A549 (cell line): ENCODE measurements at regions not wholly inside any gene's neighbourhood (a gene's known extent, or its start where the extent isn't known, plus 50 kb on each side); places are given as distances from the start of the nearest gene placed in this dataset.
"Not testable (repeated sequence)": the region's sequence is repeated elsewhere in the genome, so short reads cannot be mapped to it uniquely, and the experiment has no call there.

ENCODE experiments used
- ATAC-seq, 2 experiments: fragments of 200-7000 bp in 1 of 2; fragments of >200 bp in 1 of 2; cut with Nextera tagmentation in 1 of 2; cut with Tn5 transposase in 1 of 2; 3 replicates each; pipeline versions ENCODE4 v1.8.0 to v1.9.1; 2018 to 2020; ENCODE audit warnings: mild to moderate bottlenecking in 1 of 2, moderate library complexity in 1 of 2
- CTCF ChIA-PET: fragments of 300-600 bp; sonication (Branson Sonifier 250); formaldehyde crosslinking; extraction: SDS; loops from one replicate; lab custom pipeline; 2021; ENCODE audit warnings: antibody characterized with exemption, inconsistent platforms; lab: Yijun Ruan, JAX
- POLR2A ChIA-PET: fragments of 350-600 bp; formaldehyde crosslinking; extraction: SDS; loops from one replicate; lab custom pipeline; 2021; ENCODE audit warnings: antibody characterized with exemption, inconsistent platforms; lab: Yijun Ruan, JAX
- DNase-seq, 2 experiments: peaks; one replicate each; pipeline versions ENCODE4 v3.0.0 to v3.0.0-alpha.2; 2011 to 2016; ENCODE audit warnings: low read depth in 1 of 2, low spot score in 1 of 2
- FAIRE-seq: peaks from 2 replicates; lab custom pipeline; 2011; peaks lifted over from hg19 to GRCh38; lab: Jason Lieb, UNC
- H3K27ac ChIP-seq, 2 experiments: fragments of >200 bp; sonication (Bioruptor Twin); formaldehyde crosslinking; 3 replicates each; pipeline ENCODE4 v1.5.1; 2016 to 2017
- H3K4me1 ChIP-seq: fragments of >200 bp; sonication (Bioruptor Twin); formaldehyde crosslinking; 3 replicates; pipeline ENCODE4 v1.6.1; 2016
- H3K4me2 ChIP-seq: fragments of >200 bp; sonication (Bioruptor Twin); formaldehyde crosslinking; 3 replicates; pipeline ENCODE4 v1.6.1; 2016
- H3K4me3 ChIP-seq: fragments of >200 bp; sonication (Bioruptor Twin); formaldehyde crosslinking; 3 replicates; pipeline ENCODE4 v1.5.1; 2016
- H3K9me3 ChIP-seq: fragments of >200 bp; sonication (Bioruptor Twin); formaldehyde crosslinking; 3 replicates; pipeline ENCODE4 v1.6.1; 2016
- ATOH8 ChIP-seq: fragments of 250-450 bp; sonication (Bioruptor Pico); IDR thresholded peaks from 2 replicates; pipeline ENCODE4 v1.5.0; 2020; ENCODE audit warnings: low read depth, mild to moderate bottlenecking, moderate library complexity
- CBX2 ChIP-seq: fragments of 200-600 bp; sonication (generic); IDR thresholded peaks from 2 replicates; pipeline ENCODE4 v1.6.1; 2016; ENCODE audit warnings: low read depth, mild to moderate bottlenecking, borderline replicate concordance
- CBX8 ChIP-seq: fragments of 200-600 bp; sonication (generic); IDR thresholded peaks from 2 replicates; pipeline ENCODE4 v1.6.1; 2016
- CEBPB ChIP-seq, 2 experiments: fragments of >200 bp in 1 of 2; sonication (Bioruptor Twin) in 1 of 2; formaldehyde crosslinking in 1 of 2; IDR thresholded peaks; 2 replicates each; pipeline ENCODE4 v1.6.1; 2012 to 2016
- CHD2 ChIP-seq: fragments of 150-350 bp; IDR thresholded peaks from 2 replicates; pipeline ENCODE4 v1.6.1; 2014; ENCODE audit warnings: low read length; ENCODE audit not compliant: partially characterized antibody
- CHD4 ChIP-seq: fragments of 200-600 bp; sonication (generic); IDR thresholded peaks from 2 replicates; pipeline ENCODE4 v1.6.1; 2016; ENCODE audit warnings: antibody characterized with exemption, mild to moderate bottlenecking, borderline replicate concordance
- ESRRA ChIP-seq: fragments of 150-350 bp; IDR thresholded peaks from 2 replicates; pipeline ENCODE4 v1.6.1; 2014; ENCODE audit warnings: mild to moderate bottlenecking, low read length, borderline replicate concordance
- FOSB ChIP-seq: fragments of 250-450 bp; sonication (Bioruptor Pico); IDR thresholded peaks from 2 replicates; pipeline ENCODE4 v1.5.0; 2020; ENCODE audit warnings: mild to moderate bottlenecking, moderate library complexity
- FOSL2 ChIP-seq, 2 experiments: fragments of 450-650 bp in 1 of 2; fragments of >200 bp in 1 of 2; sonication (Bioruptor Twin) in 1 of 2; formaldehyde crosslinking; IDR thresholded peaks; 2 replicates each; pipeline versions ENCODE4 v1.5.0 to v1.6.1; 2016 to 2020; ENCODE audit warnings: mild to moderate bottlenecking in 1 of 2, moderate library complexity in 1 of 2
- HOXA7 ChIP-seq: fragments of 250-450 bp; sonication (Bioruptor Pico); IDR thresholded peaks from 2 replicates; pipeline ENCODE4 v1.5.0; 2020; ENCODE audit warnings: mild to moderate bottlenecking, moderate library complexity
- JUN ChIP-seq, 2 experiments: fragments of >200 bp; sonication (Bioruptor Twin); formaldehyde crosslinking; IDR thresholded peaks; 2 replicates in 1 of 2; 3 replicates in 1 of 2; pipeline ENCODE4 v1.6.1; 2016 to 2017
- MAFK ChIP-seq: fragments of 450-650 bp; IDR thresholded peaks from 2 replicates; pipeline ENCODE4 v1.6.1; 2014; ENCODE audit not compliant: partially characterized antibody
- MAX ChIP-seq: IDR thresholded peaks from 2 replicates; pipeline ENCODE4 v1.6.1; 2012
- NFE2L2 ChIP-seq: fragments of 150-350 bp; conservative IDR thresholded peaks from 2 replicates; pipeline ENCODE4 v1.6.1; 2014; ENCODE audit warnings: low read length
- PBX3 ChIP-seq: IDR thresholded peaks from 2 replicates; pipeline ENCODE4 v1.6.1; 2012
- POLR2A ChIP-seq: IDR thresholded peaks from 2 replicates; pipeline ENCODE4 v1.6.1; 2012; ENCODE audit warnings: mild to moderate bottlenecking, low read length
- POLR2AphosphoS2 ChIP-seq: conservative IDR thresholded peaks from 2 replicates; pipeline ENCODE4 v1.6.1; 2012; ENCODE audit warnings: low read length, improper control_type of control experiment, inconsistent platforms
- RARB ChIP-seq: fragments of 250-450 bp; sonication (Bioruptor Pico); IDR thresholded peaks from 2 replicates; pipeline ENCODE4 v1.8.0; 2021; ENCODE audit warnings: mild to moderate bottlenecking, moderate library complexity
- RFX5 ChIP-seq: fragments of 450-650 bp; IDR thresholded peaks from 2 replicates; pipeline ENCODE4 v1.7.1; 2014; ENCODE audit warnings: antibody characterized with exemption, mild to moderate bottlenecking, moderate library complexity
- TP53 ChIP-seq: fragments of 250-450 bp; sonication (Bioruptor Pico); IDR thresholded peaks from 2 replicates; pipeline ENCODE4 v1.5.0; 2021; ENCODE audit warnings: mild to moderate bottlenecking, moderate library complexity
- whole genome bisulfite sequencing: methylation state at CpG from one replicate; pipeline ENCODE4 v1.1.6; 2017; ENCODE audit errors: missing lambda C conversion rate; 5-methylcytosine and 5-hydroxymethylcytosine counted together

- TF ChIP-seq HOXA7 (CRISPR knock-in tag) (no peak), MAFK (no peak), PBX3 (no peak), CBX8 (no peak), MAX (no peak)
Observed at GRCh38 chr16:64679976-64680690, 441.7 kb downstream of the CDH11 start (continued).

GRCh38 chr16:64669573-64669972, 452.3 kb downstream of the CDH11 start:
- ChIA-PET CTCF (no interaction called here), POLR2A (no interaction called here)
- no peaks in the 10 kb centered on the region for H3K9me3 ChIP-seq
- TF ChIP-seq JUN (IDR thresholded peaks at IDR 0.05) = no peak
- TF ChIP-seq MAFK = peak; percentile 78
- no peak for TF ChIP-seq FOSL2 (IDR thresholded peaks at IDR 0.05)
- no peak for TF ChIP-seq FOSL2 (CRISPR knock-in tag; IDR thresholded peaks at IDR 0.05)
- no peak for TF ChIP-seq CBX2
- TF ChIP-seq POLR2A = no peak
- TF ChIP-seq CHD4 = no peak
- TF ChIP-seq RARB (CRISPR knock-in tag) = no peak
- TF ChIP-seq TP53 = no peak
- TF ChIP-seq ESRRA = no peak
- FAIRE-seq (no peak), ATAC-seq (no peak), DNase-seq (no peak)
- 36% methylated on average over 4 of the region's 8 CpGs for WGBS
- H3K4me1 ChIP-seq = no peaks in the 10 kb centered on the region
- no peak overlapping the region for H3K4me3 ChIP-seq
- no peak overlapping the region for H3K27ac ChIP-seq
- H3K4me2 ChIP-seq = no peak overlapping the region

- TF ChIP-seq NFE2L2 (no peak), CEBPB (IDR thresholded peaks at IDR 0.05) (no peak), CHD2 (no peak), POLR2AphosphoS2 (no peak), RFX5 (no peak), RARB (CRISPR knock-in tag) (no peak), FOSB (CRISPR knock-in tag) (no peak), ATOH8 (no peak), HOXA7 (CRISPR knock-in tag) (no peak)
- Histone ChIP-seq H3K4me1 (no peaks in the 10 kb centered on the region), H3K4me2 (no peak overlapping the region), H3K27ac (no peak overlapping the region), H3K4me3 (no peak overlapping the region), H3K9me3 (no peaks in the 10 kb centered on the region)
- no peak for ATAC-seq
- 60% methylated on average over 3 of the region's 3 CpGs for WGBS
- ChIA-PET CTCF (no interaction called here), POLR2A (no interaction called here)
- no peak for FAIRE-seq
- no peak for DNase-seq
Observed at GRCh38 chr16:64667334-64667877, 454.5 kb downstream of the CDH11 start.

DNA sequence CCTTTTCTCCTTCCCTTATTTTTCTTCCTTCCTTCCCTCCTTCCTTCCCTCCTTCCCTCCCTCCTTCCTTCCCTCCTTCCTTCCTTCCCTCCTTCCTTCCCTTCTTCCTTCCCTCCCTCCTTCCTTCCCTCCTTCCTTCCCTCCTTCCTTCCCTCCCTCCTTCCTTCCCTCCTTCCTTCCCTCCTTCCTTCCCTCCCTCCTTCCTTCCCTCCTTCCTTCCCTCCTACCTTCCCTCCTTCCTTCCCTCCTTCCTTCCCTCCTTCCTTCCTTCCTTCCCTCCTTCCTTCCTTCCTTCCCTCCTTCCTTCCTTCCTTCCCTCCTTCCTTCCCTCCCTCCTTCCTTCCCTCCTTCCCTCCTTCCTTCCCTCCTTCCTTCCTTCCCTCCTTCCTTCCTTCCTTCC, 459.6 kb downstream of the CDH11 start:
- FAIRE-seq, CTCF ChIA-PET, H3K27ac ChIP-seq: not testable (repeated sequence)

More for the DNA sequence above, 459.6 kb downstream of the CDH11 start:
- POLR2A ChIA-PET, H3K9me3 ChIP-seq, H3K4me3 ChIP-seq, ATAC-seq, DNase-seq, H3K4me2 ChIP-seq, H3K4me1 ChIP-seq: not testable (repeated sequence)
